ENCODE measurements at regions not wholly inside any gene's neighbourhood (a gene's known extent, or its start where the extent isn't known, plus 50 kb on each side); places are given as distances from the start of the nearest gene placed in this dataset.

DNA sequence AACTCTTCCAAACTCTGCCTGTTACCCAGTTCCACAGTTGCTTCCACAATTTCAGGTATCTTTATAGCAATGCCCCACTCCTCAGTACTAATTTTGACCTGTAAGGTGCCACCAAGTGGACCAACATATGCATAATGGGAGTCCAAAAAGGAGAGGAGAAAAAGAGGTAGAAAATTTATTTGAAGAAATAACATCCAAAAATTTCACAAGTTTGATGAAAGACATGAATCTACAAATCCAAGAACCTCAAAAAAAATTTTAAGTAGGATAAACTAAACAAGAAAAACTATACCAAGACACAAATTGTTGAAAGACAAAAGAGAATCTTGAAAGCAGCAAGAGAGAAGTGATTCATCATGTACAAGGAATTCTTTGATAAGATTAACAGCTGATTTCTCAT, 79.8 kb downstream of the BARX1 start:
- SMC1A ChIA-PET (ENCODE audit: uncharacterized antibody, unreplicated experiment) = no interaction called here

More for the DNA sequence above, 79.8 kb downstream of the BARX1 start:
- Histone ChIP-seq H3K36me3 (ENCODE audit: control insufficient read depth in 2 of 2, insufficient read depth in 2 of 2, low read length in 1 of 2) (no peaks in the 10 kb centered on the region), H3K79me2 (ENCODE audit: control insufficient read depth, insufficient read depth, low read length) (no peaks in the 10 kb centered on the region), H3K27me3 (replicated peaks in 1 of 2; ENCODE audit: control insufficient read depth in 2 of 2, insufficient read depth in 2 of 2, low read length in 1 of 2) (no peaks in the 10 kb centered on the region), H3K9me3 (replicated peaks; ENCODE audit: control insufficient read depth, insufficient read depth, low read length) (peaks cover 5% of the 10 kb centered on the region; the same call in 1 of the 3 replicates), H4K20me1 (ENCODE audit: control insufficient read depth, insufficient read depth) (no peaks in the 10 kb centered on the region), H3K4me2 (ENCODE audit: control insufficient read depth, insufficient read depth) (no peak overlapping the region), H3K27ac (ENCODE audit: control insufficient read depth, insufficient read depth) (no peak overlapping the region), H2AFZ (ENCODE audit: control insufficient read depth, low read depth, low read length) (no peak overlapping the region), H3K9ac (ENCODE audit: control insufficient read depth, insufficient read depth, low read length) (no peak overlapping the region), H3K4me3 (no peak overlapping the region), H3K4me1 (ENCODE audit: control insufficient read depth, insufficient read depth, low read length) (no peaks in the 10 kb centered on the region)
- ChIA-PET POLR2A (no interaction called here), RAD21 (ENCODE audit: unreplicated experiment) (no interaction called here), CTCF (no interaction called here)
- ATAC-seq (no peak), DNase-seq (ENCODE audit: low read depth, low spot score) (no peak), FAIRE-seq (no peak)
- intact Hi-C loops (cut with micrococcal nuclease; ENCODE audit: unreplicated experiment) = no loop called here
- in situ Hi-C loops (cut with MboI) = no loop called here
- BruUV-seq (replicated peaks) = no TSS peak
- TF ChIP-seq RUNX3 (IDR thresholded peaks at IDR 0.05; ENCODE audit: low read length) = no peak
- no peak for TF ChIP-seq NFYA (IDR thresholded peaks at IDR 0.05; ENCODE audit: borderline replicate concordance, low read depth, low read length)
- TF ChIP-seq SPI1 (IDR thresholded peaks at IDR 0.05; ENCODE audit: borderline replicate concordance, insufficient read depth, low read depth, low read length) = no peak
- TF ChIP-seq, protein P1, sequence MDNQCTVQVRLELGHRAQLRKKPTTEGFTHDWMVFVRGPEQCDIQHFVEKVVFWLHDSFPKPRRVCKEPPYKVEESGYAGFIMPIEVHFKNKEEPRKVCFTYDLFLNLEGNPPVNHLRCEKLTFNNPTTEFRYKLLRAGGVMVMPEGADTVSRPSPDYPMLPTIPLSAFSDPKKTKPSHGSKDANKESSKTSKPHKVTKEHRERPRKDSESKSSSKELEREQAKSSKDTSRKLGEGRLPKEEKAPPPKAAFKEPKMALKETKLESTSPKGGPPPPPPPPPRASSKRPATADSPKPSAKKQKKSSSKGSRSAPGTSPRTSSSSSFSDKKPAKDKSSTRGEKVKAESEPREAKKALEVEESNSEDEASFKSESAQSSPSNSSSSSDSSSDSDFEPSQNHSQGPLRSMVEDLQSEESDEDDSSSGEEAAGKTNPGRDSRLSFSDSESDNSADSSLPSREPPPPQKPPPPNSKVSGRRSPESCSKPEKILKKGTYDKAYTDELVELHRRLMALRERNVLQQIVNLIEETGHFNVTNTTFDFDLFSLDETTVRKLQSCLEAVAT (IDR thresholded peaks at IDR 0.05) = no peak
- TF ChIP-seq, protein P2, sequence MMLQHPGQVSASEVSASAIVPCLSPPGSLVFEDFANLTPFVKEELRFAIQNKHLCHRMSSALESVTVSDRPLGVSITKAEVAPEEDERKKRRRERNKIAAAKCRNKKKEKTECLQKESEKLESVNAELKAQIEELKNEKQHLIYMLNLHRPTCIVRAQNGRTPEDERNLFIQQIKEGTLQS (IDR thresholded peaks at IDR 0.05; ENCODE audit: borderline replicate concordance, extremely low read depth, low read depth, low read length) = no peak
- TF ChIP-seq RCOR1 (conservative IDR thresholded peaks at IDR 0.05; ENCODE audit: low read depth, low read length) = no peak
- TF ChIP-seq ZNF207 (IDR thresholded peaks at IDR 0.05; ENCODE audit: borderline replicate concordance) = no peak
- TF ChIP-seq HCFC1 (IDR thresholded peaks at IDR 0.05; ENCODE audit: low read length) = no peak
- TF ChIP-seq CBX5 (IDR thresholded peaks at IDR 0.05; ENCODE audit: low read depth) = no peak
- TF ChIP-seq YBX1 (IDR thresholded peaks at IDR 0.05) = no peak
- TF ChIP-seq FOS (IDR thresholded peaks at IDR 0.05; ENCODE audit: borderline replicate concordance, extremely low read depth, insufficient read length) = no peak
- no peak for TF ChIP-seq BMI1 (IDR thresholded peaks at IDR 0.05; ENCODE audit: borderline replicate concordance)
- TF ChIP-seq, protein P3, sequence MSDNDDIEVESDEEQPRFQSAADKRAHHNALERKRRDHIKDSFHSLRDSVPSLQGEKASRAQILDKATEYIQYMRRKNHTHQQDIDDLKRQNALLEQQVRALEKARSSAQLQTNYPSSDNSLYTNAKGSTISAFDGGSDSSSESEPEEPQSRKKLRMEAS (IDR thresholded peaks at IDR 0.05; ENCODE audit: low read depth, low read length) = no peak
- TF ChIP-seq MEF2A (IDR thresholded peaks at IDR 0.05; ENCODE audit: insufficient read depth, low read depth, low read length) = no peak
- TF ChIP-seq ZNF24 (IDR thresholded peaks at IDR 0.05) = no peak
- TF ChIP-seq EZH2 (IDR thresholded peaks at IDR 0.05; ENCODE audit: borderline replicate concordance, control insufficient read depth, low read depth, low read length) = no peak
- TF ChIP-seq STAT3 (IDR thresholded peaks at IDR 0.05; ENCODE audit: low read depth, low read length) = no peak
